H1 (cell line): ENCODE measurements at regions not wholly inside any gene's neighbourhood (a gene's known extent, or its start where the extent isn't known, plus 50 kb on each side); places are given as distances from the start of the nearest gene placed in this dataset.

Source experiments
- BCL11A ChIP-seq, 2 experiments: IDR thresholded peaks; one replicate each; pipeline ENCODE4 v1.6.1; 2011; ENCODE audit warnings: low read depth in 2 of 2, low read length in 2 of 2, mild to moderate bottlenecking in 2 of 2
- CHD2 ChIP-seq: IDR thresholded peaks from 2 replicates; pipeline ENCODE4 v1.6.1; 2012; ENCODE audit warnings: low read length, improper control_type of control experiment
- KDM5A ChIP-seq: fragments of 200-600 bp; IDR thresholded peaks from 2 replicates; pipeline ENCODE4 v1.7.1; 2012; ENCODE audit warnings: mild to moderate bottlenecking, low read length, inconsistent platforms, mixed read lengths
- SAP30 ChIP-seq: fragments of 300-600 bp; sonication (generic); IDR thresholded peaks from 2 replicates; pipeline ENCODE4 v1.7.1; 2012; ENCODE audit warnings: low read length, moderate library complexity, mild to moderate bottlenecking, inconsistent platforms; ENCODE audit not compliant: insufficient read depth, insufficient replicate concordance
- YY1 ChIP-seq: IDR thresholded peaks from 2 replicates; pipeline ENCODE4 v1.6.1; 2011; ENCODE audit warnings: low read depth, mild to moderate bottlenecking, low read length
- TF ChIP-seq, protein P1 (sequence below): IDR thresholded peaks from 2 replicates; pipeline ENCODE4 v1.6.1; 2012; ENCODE audit warnings: low read length, inconsistent platforms

DNA sequence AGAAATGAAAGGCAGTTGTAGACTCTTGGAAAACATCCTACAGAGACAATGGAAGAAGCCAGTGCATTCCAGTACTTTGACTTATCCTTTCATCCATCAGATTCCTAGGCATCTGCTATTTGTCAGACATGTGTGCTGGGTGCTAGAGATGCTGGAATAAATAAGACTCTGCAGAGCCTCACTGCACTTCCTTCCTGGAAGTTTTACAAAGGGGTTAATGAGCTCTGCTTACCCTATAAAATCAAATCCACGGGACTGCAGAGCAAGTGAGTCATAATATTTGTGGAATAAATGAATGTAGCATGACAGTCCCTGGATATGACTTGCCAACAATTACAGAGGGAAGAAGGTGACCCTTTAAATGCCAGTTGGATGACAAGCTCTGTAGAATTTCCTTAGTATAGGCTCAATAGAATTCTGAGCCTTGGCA lies 52.7 kb upstream of the NPAS2 start (continued):
- TF ChIP-seq SAP30 = no peak
- no peak for TF ChIP-seq KDM5A
- no peak for TF ChIP-seq BCL11A (IDR thresholded peaks at IDR 0.05; ENCODE audit: low read depth in 2 of 2, low read length in 2 of 2)
- no peak for TF ChIP-seq CHD2
- no peak for TF ChIP-seq YY1
- TF ChIP-seq, protein P1, sequence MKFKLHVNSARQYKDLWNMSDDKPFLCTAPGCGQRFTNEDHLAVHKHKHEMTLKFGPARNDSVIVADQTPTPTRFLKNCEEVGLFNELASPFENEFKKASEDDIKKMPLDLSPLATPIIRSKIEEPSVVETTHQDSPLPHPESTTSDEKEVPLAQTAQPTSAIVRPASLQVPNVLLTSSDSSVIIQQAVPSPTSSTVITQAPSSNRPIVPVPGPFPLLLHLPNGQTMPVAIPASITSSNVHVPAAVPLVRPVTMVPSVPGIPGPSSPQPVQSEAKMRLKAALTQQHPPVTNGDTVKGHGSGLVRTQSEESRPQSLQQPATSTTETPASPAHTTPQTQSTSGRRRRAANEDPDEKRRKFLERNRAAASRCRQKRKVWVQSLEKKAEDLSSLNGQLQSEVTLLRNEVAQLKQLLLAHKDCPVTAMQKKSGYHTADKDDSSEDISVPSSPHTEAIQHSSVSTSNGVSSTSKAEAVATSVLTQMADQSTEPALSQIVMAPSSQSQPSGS = no peak
